Fibroblast of lung (primary cell): ENCODE measurements at regions not wholly inside any gene's neighbourhood (a gene's known extent, or its start where the extent isn't known, plus 50 kb on each side); places are given as distances from the start of the nearest gene placed in this dataset.

Experiments used
- CTCF ChIP-seq, 2 donors: IDR thresholded peaks in 1 of 2; conservative IDR thresholded peaks in 1 of 2; 1 replicate in 1 of 2; 2 replicates in 1 of 2; pipeline ENCODE4 v1.5.1; 2011 to 2012; ENCODE audit warnings: low read length in 2 of 2, control low read depth in 1 of 2, inconsistent platforms in 1 of 2, low read depth in 1 of 2, mild to moderate bottlenecking in 1 of 2
- EZH2 ChIP-seq: IDR thresholded peaks from 2 replicates; pipeline ENCODE4 v1.5.1; 2012; ENCODE audit warnings: low read length, control low read depth, mild to moderate bottlenecking; ENCODE audit errors: missing control alignments

- TF ChIP-seq CTCF (conservative IDR thresholded peaks at IDR 0.05 in 1 of 2, IDR thresholded peaks at IDR 0.05 in 1 of 2; ENCODE audit: low read depth in 1 of 2, low read length in 2 of 2) = no peak
- no peak for TF ChIP-seq EZH2
Observed at GRCh38 chr5:77874691-77875090, 98.6 kb upstream of the TBCA start.
